ENCODE measurements at regions not wholly inside any gene's neighbourhood (a gene's known extent, or its start where the extent isn't known, plus 50 kb on each side); places are given as distances from the start of the nearest gene placed in this dataset.

DNA sequence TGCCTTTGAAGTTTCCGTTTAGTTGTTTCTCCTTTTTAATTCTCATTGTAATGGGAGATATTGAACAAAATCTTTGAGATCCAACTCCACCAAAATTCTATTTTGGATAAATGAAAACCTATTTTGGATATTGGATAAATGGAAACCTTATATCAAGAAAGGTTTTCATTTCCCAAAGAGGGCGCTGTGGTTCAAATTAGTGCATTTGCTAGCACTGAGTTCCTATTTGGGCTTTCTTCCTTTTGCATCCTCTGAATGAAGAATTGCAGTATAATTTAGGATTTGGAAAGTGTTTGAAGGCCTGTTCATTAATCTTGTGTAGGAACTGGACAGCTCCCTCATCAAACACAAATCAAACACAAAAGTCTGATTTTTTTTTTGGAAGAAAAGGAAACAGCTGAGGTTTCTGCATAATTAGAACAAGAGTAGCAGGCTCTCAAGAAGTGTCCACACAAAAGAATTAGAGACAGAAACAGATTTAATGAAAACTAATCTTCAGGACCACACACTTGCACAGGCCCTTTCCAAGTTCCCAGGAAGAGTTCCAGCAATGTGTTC is 80.8 kb upstream of the KLF14 start:
- no peak for DNase-seq (ENCODE audit: low read depth)
- H3K4me3 ChIP-seq (ENCODE audit: low read depth, low read length): no peak overlapping the region
- TF ChIP-seq, protein P1, sequence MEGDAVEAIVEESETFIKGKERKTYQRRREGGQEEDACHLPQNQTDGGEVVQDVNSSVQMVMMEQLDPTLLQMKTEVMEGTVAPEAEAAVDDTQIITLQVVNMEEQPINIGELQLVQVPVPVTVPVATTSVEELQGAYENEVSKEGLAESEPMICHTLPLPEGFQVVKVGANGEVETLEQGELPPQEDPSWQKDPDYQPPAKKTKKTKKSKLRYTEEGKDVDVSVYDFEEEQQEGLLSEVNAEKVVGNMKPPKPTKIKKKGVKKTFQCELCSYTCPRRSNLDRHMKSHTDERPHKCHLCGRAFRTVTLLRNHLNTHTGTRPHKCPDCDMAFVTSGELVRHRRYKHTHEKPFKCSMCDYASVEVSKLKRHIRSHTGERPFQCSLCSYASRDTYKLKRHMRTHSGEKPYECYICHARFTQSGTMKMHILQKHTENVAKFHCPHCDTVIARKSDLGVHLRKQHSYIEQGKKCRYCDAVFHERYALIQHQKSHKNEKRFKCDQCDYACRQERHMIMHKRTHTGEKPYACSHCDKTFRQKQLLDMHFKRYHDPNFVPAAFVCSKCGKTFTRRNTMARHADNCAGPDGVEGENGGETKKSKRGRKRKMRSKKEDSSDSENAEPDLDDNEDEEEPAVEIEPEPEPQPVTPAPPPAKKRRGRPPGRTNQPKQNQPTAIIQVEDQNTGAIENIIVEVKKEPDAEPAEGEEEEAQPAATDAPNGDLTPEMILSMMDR (conservative IDR thresholded peaks at IDR 0.05; ENCODE audit: low read depth, low read length): peak; percentile 65

DNA sequence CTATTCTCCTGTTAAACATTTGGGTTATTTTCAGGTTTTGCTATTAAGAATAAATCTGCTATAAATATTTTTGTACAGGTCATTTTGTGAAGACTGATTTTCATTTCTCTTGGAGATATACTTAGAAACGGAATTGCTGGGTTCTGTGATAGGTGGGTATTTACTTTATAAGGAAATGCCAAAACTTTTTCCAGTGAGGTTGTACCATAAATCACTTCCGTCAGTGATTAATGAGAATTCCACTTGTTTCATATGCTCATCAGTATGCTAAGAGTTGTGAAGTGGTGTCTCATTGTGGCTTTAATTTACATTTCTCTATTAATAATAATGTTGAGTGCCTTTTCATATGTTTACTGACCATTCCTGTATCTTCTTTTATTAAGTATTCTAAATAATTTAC is 84.0 kb upstream of the KLF14 start:
- TF ChIP-seq, protein P1 (conservative IDR thresholded peaks at IDR 0.05; ENCODE audit: low read depth, low read length): no peak
- DNase-seq (ENCODE audit: low read depth): no peak
- H3K4me3 ChIP-seq (ENCODE audit: low read depth, low read length): no peak overlapping the region

GRCh38 chr7:130821864-130822263 is 87.9 kb upstream of the KLF14 start:
- DNase-seq (ENCODE audit: low read depth): no peak
- TF ChIP-seq, protein P1 (conservative IDR thresholded peaks at IDR 0.05; ENCODE audit: low read depth, low read length): no peak
- H3K4me3 ChIP-seq (ENCODE audit: low read depth, low read length): no peak overlapping the region

GRCh38 chr7:130822642-130823041 is 88.6 kb upstream of the KLF14 start:
- H3K4me3 ChIP-seq (ENCODE audit: low read depth, low read length): no peak overlapping the region
- TF ChIP-seq, protein P1 (conservative IDR thresholded peaks at IDR 0.05; ENCODE audit: low read depth, low read length): no peak
- DNase-seq (ENCODE audit: low read depth): no peak

GRCh38 chr7:130823060-130823459 is 89.1 kb upstream of the KLF14 start:
- no peak overlapping the region for H3K4me3 ChIP-seq (ENCODE audit: low read depth, low read length)
- TF ChIP-seq, protein P1 (conservative IDR thresholded peaks at IDR 0.05; ENCODE audit: low read depth, low read length): no peak
- no peak for DNase-seq (ENCODE audit: low read depth)

- DNase-seq (ENCODE audit: low read depth): no peak
- H3K4me3 ChIP-seq (ENCODE audit: low read depth, low read length): no peak overlapping the region
- TF ChIP-seq, protein P1 (conservative IDR thresholded peaks at IDR 0.05; ENCODE audit: low read depth, low read length): no peak
Measured at GRCh38 chr7:130825819-130826218, 91.8 kb upstream of the KLF14 start.

- TF ChIP-seq, protein P1 (conservative IDR thresholded peaks at IDR 0.05; ENCODE audit: low read depth, low read length): no peak
- no peak overlapping the region for H3K4me3 ChIP-seq (ENCODE audit: low read depth, low read length)
- no peak for DNase-seq (ENCODE audit: low read depth)
Measured at GRCh38 chr7:130829415-130829814, 95.4 kb upstream of the KLF14 start.

All from epithelial cell of proximal tubule (primary cell).